ENCODE measurements at regions not wholly inside any gene's neighbourhood (a gene's known extent, or its start where the extent isn't known, plus 50 kb on each side); places are given as distances from the start of the nearest gene placed in this dataset.

GRCh38 chr20:12941025-12941424 is 67.7 kb upstream of the SPTLC3 start:
- no peaks in the 10 kb centered on the region for H3K4me1 ChIP-seq (ENCODE audit: insufficient read depth)
- H3K27me3 ChIP-seq, result no peaks in the 10 kb centered on the region
- DNase-seq, result no peak
- 95 to 98% (median 96%) methylated on average over 1 of the region's 1 CpG for WGBS, 3 donors
- no peaks in the 10 kb centered on the region for H3K36me3 ChIP-seq
- intact Hi-C loops (cut with DNase I), result no loop called here
- TF ChIP-seq POLR2A (IDR thresholded peaks at IDR 0.05), result no peak
- TF ChIP-seq CTCF (IDR thresholded peaks at IDR 0.05), result no peak
- TF ChIP-seq EP300 (IDR thresholded peaks at IDR 0.05), result no peak
- no peak overlapping the region for H3K4me3 ChIP-seq
- H3K27ac ChIP-seq, result no peak overlapping the region
- no peaks in the 10 kb centered on the region for H3K9me3 ChIP-seq

DNA sequence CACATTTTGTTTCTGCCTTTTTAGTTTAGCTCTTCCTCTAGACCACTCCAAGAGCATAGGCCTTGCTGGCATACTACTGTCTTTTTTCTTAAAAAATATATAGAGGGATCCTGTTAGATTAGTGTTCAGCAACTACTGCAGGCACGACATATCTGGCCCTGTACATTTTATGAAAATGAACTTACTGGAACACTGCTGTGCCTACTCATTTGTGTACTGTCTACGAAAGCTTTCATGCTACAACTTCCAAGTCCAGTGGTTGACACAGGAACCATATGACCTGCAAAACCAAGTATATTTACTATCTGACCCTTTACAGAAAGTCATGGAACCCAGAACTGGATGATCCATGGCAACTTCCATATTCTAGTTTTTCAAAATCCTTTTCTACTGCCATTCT is 66.6 kb upstream of the SPTLC3 start:
- no peak for DNase-seq
- H3K36me3 ChIP-seq, result no peaks in the 10 kb centered on the region
- 46 to 64% (median 50%) methylated on average over 2 of the region's 2 CpGs for WGBS, 3 donors
- no peak overlapping the region for H3K4me3 ChIP-seq
- H3K27me3 ChIP-seq, result no peaks in the 10 kb centered on the region
- intact Hi-C loops (cut with DNase I), result no loop called here
- no peaks in the 10 kb centered on the region for H3K4me1 ChIP-seq (ENCODE audit: insufficient read depth)
- TF ChIP-seq EP300 (IDR thresholded peaks at IDR 0.05), result no peak
- TF ChIP-seq CTCF (IDR thresholded peaks at IDR 0.05), result no peak
- TF ChIP-seq POLR2A (IDR thresholded peaks at IDR 0.05), result no peak
- no peaks in the 10 kb centered on the region for H3K9me3 ChIP-seq
- H3K27ac ChIP-seq, result no peak overlapping the region

DNA sequence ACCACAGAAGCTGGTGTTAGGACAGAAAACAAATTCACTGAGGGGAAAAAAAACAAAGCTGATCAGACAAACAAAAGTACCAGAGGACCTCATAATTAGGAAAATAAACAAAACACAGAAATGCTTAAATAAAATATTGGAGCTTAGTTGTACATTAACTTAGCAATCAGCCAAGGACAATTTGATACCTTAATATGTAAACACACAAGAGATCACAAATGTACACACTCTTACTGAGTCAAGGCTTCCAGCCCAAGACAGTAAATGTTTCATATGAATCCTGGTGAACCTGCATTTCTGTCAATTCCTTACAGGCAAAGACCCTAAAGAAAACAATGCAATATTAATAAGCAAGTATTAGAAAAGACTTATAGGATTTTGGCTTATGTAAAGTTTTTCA is 62.0 kb upstream of the SPTLC3 start:
- Histone ChIP-seq H3K27me3 (no peaks in the 10 kb centered on the region), H3K36me3 (no peaks in the 10 kb centered on the region), H3K4me1 (ENCODE audit: insufficient read depth) (no peaks in the 10 kb centered on the region), H3K27ac (no peak overlapping the region), H3K9me3 (no peaks in the 10 kb centered on the region), H3K4me3 (no peak overlapping the region)
- intact Hi-C loops (cut with DNase I), result no loop called here
- DNase-seq, result no peak
- TF ChIP-seq CTCF (IDR thresholded peaks at IDR 0.05), result no peak
- no peak for TF ChIP-seq EP300 (IDR thresholded peaks at IDR 0.05)
- TF ChIP-seq POLR2A (IDR thresholded peaks at IDR 0.05), result no peak

- H3K9me3 ChIP-seq, result no peaks in the 10 kb centered on the region
- 87 to 89% (median 88%) methylated on average over 3 of the region's 3 CpGs for WGBS, 3 donors
- no peak for DNase-seq
- H3K27me3 ChIP-seq, result no peaks in the 10 kb centered on the region
- TF ChIP-seq POLR2A (IDR thresholded peaks at IDR 0.05) (no peak), CTCF (IDR thresholded peaks at IDR 0.05) (no peak), EP300 (IDR thresholded peaks at IDR 0.05) (no peak)
- intact Hi-C loops (cut with DNase I), result no loop called here
- no peaks in the 10 kb centered on the region for H3K36me3 ChIP-seq
- H3K27ac ChIP-seq, result no peak overlapping the region
- H3K4me3 ChIP-seq, result no peak overlapping the region
- H3K4me1 ChIP-seq (ENCODE audit: insufficient read depth), result no peaks in the 10 kb centered on the region
Measured at GRCh38 chr20:12947691-12948090, 61.1 kb upstream of the SPTLC3 start.
